NCI-H2171 treated with DMSO at 0.1 percent for 48 hours (cell line): ENCODE measurements at regions not wholly inside any gene's neighbourhood (a gene's known extent, or its start where the extent isn't known, plus 50 kb on each side); places are given as distances from the start of the nearest gene placed in this dataset.
"Not testable (repeated sequence)": the region's sequence is repeated elsewhere in the genome, so short reads cannot be mapped to it uniquely, and the experiment has no call there.

Experiments
- DNase-seq: peaks from one replicate; lab custom pipeline; 2025; lab: John Stamatoyannopoulos, UW

DNA sequence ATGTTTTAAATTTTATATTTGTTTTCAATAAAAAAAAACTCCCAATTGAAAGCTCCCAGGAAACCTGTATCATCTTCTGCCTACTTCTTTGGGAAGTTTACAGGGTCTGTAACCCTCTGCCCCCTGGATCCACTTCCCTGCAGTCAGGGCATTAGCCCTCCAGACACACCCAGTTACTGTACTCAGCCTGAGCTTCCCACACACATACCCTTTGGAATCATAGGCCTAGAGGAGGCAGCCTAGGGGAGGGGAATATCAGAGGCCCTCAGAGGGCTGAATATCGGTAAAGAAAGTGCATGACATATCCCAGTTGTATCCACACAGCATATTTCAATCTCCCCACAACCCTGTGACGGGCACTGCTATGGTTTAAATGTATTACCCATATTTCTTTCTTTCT, 56.2 kb upstream of the TFPI start:
- DNase-seq = not testable (repeated sequence)

DNA sequence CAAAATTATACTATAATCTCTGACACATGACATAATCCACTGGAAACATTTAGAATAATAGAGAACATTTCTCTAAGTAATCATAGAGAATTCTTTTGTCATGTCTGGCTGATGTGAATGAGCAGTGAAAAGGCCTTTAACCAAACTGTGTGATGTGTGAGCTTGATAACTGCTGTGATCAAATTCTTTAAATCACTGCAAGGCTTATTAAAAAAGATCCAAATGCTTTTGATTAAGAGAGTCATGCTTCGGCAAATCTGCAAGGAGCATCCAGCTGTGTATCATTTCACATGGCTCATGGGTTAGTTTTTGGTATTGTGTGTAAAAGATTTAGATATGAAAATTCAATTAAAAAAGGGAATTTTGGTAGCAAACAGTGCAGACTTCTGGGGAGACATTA, 58.6 kb upstream of the TFPI start:
- DNase-seq = no peak

DNA sequence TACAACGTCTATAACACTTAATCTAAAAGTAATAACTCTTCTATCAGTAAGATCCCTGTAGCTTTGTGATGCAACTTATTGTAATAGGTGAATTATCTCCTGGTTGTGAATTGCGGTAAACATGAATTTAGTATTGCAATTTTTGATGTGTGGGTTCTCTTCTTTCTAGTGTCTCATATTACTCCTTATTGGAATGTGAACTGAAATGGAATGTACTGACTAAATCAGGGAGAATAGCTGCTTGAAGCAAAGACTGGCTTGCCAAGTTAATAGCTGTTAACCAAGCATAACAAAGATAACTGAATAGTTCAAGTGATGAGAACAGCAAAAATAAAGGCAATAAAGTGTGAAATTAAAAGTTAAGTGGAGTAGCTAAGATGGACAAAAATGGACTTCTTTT, 60.5 kb upstream of the TFPI start:
- DNase-seq = no peak

DNA sequence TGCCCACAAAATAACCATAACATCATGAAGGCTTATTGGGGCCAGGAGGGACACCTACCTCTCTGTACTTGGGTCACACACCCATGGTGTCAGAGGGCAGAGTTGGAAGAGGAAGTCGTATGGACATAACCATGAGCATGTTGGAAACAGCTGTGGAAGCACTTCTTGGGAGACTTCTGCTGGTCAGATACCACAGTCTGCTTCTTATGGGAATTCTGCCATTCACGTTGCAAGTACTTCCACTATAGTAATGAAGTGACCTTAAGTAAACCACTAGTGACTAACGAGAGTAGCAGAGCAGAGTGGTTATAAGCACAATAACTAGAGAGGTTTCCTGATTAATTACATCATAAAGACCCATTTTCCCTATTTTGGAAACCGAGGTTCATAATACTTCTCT, 61.1 kb upstream of the TFPI start:
- DNase-seq = no peak

DNA sequence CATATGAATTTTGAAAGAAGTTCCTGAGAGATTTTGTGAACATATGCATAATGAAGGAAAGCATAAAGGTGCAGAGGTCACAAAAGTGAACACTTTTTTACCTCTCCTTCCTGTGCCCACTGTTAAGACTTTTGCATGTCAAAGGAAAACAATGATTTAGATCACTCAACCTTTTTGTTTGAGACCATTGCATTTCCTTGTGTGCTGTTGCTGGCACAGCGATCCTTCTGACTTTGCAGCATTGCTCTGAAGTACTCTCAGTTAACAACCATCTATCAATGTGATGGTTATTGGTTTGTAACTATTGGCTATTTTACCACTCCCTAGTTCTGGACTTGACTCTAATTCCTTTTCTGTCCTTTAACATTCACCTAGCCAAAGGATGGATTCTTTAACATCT, 61.7 kb upstream of the TFPI start:
- DNase-seq = no peak

DNA sequence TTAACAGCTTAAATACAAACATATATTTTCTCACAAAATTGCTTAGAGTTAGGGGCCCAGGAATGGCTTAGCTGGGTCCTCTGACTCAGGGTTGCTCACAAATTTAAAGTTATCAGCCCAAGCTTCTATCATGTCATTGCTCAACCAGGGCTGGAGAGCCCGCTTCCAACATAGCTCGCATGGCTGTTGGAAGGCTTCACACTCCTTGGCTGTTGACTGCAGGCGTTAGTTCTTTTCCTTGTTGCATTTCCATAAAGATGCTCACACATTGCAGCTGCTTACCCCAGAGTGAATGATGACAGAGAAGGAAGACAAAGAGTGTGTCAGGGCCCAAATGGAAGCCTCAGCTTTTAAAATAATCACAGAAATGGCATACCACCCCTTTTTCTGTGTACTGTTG, 62.9 kb upstream of the TFPI start:
- no peak for DNase-seq

DNA sequence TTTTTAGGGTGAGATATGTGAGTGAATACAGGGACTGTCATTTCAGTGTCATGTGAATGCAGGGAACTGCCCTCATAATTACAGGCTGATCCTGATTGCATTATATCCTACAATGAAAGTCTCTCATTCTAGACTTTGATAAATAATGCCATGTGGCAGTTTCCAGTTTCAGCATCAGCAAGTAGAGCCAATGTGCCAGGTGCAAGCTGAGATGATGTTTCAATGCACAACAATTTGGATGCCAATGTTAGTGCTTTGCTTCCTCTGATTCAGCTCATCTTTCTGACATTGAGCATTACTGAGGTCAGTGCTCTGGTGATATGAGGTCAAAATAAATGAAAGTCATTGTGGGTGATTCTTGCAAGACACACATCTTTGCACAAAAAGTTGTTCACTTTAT, 63.7 kb upstream of the TFPI start:
- DNase-seq = no peak

DNA sequence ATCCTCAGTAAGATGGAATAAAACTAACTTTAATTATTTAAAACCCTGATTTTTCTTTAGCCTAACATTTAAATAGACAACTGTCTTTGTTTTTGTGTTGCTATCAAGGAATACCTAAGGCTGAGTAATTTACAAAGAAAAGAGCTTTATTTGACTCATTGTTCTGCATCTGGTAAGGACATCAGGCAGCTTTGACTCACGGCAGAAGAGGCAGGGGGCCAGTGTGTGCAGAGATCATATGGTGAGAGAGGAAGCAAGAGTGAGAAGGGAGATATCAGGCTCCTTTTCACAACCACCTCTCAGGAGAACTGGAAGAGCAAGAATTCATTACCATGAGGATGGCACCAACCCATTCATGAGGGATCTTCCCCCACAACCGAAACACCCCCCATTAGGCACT, 64.6 kb upstream of the TFPI start:
- no peak for DNase-seq

DNA sequence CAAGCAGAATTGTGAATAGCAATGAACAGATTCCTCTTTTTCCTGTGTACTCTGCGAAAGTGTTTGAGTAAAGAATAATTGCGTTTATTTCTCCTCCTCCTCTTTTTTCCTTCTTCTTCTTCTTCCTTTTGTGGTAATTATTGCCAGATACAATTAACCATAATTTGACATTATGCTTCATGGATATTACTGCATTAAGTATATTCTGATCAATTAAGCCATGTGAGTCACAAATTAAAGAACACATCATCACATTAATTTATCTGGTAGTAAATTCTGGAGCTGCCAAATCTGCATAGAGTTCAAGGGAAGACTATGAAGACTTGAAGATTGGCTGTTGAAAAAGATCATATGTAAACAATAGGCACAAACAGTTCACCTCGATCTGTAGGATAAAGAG, 72.9 kb upstream of the TFPI start:
- DNase-seq = no peak

DNA sequence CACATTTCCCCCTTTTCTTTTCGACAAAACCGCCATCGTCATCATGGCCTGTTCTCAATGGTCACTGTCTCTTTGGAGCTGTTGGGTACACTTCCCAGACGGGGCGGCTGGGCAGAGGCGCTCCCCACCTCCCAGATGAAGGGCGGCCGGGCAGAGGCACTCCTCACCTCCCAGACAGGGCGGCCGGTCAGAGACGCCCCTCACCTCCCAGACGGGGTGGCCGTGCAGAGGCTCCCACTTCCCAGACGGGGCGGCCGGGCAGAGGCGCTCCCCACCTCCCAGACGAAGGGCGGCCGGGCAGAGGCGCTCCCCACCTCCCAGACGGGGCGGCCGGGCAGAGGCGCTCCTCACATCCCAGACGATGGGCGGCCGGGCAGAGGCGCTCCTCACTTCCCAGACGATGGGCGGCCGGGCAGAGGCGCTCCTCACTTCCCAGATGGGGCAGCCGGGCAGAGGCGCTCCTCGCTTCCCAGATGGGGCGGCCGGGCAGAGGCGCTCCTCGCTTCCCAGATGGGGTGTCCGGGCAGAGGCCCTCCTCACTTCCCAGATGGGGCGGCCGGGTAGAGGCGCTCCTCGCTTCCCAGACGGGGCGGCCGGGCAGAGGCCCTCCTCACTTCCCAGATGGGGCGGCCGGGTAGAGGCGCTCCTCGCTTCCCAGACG, 82.6 kb upstream of the TFPI start:
- not testable (repeated sequence) for DNase-seq

DNA sequence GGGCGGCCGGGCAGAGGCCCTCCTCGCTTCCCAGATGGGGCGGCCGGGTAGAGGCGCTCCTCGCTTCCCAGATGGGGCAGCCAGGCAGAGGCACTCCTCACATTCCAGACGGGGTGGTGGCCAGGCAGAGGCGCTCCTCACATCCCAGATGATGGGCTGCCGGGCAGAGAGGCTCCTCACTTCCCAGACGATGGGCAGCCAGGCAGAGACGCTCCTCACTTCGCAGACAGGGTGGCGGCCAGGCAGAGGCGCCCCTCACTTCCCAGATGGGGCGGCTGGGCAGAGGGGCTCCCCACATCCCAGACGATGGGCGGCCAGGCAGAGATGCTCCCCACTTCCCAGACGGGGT, 83.1 kb upstream of the TFPI start:
- not testable (repeated sequence) for DNase-seq

DNA sequence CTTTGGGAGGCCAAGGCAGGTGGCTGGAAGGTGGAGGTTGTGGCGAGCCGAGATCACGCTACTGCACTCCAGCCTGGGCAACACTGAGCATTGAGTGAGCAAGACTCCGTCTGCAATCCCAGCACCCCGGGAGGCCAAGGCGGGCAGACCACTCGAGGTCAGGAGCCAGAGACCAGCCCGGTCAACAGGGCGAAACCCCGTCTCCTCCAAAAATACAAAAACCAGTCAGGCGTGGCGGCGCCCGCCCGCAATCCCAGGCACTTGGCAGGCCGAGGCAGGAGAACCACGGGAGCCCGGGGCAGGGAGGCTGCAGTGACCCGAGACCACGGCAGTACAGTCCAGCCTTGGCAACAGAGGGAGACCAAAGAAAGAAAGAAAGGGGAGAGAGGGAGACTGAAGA, 83.5 kb upstream of the TFPI start:
- not testable (repeated sequence) for DNase-seq

DNA sequence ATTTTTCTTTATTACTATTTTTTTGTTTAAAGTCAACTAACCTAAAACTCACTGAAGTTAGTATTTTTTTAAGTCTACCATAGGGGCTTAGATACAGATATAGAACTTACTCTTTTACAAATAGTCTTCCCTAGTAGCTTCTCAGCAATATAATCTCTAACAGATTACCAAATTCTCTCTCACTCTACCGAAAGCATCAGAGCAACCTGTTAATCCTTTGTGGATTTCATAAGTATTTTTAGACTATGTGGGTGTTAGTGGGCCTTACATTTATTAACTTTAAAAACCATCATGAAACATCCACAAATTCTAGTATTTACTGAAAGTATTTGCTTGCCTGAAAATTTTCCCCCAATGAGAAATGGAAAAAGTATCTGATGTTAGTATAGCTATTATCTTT, 84.6 kb upstream of the TFPI start:
- no peak for DNase-seq

DNA sequence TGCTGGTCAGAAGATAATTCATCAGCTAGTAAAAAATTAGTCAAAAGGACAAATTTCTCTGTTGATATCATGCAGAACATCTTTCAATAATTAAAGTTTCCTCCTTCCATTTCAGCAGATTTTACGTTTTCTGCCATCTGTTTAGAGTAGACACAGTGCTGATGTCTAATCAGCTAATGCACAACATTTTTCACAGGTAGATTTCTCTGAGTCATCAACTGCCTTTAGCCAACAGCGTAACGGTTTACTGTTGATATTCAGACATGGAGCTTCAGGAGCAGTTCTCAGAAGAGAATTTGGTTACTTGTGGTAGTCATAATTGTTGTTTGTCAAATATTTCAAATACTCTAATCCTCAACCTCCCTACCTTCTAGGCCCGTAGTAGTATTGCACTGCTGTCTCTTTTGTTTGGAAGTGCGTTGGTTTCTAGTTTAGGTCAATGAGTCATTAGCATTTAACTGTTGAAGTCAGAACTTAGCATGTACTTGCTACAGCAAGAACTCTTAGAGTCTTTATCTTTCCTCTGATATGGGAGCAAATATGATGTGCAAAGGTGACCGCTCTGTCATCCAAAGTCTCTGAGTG, 86.8 kb upstream of the TFPI start:
- DNase-seq = no peak

DNA sequence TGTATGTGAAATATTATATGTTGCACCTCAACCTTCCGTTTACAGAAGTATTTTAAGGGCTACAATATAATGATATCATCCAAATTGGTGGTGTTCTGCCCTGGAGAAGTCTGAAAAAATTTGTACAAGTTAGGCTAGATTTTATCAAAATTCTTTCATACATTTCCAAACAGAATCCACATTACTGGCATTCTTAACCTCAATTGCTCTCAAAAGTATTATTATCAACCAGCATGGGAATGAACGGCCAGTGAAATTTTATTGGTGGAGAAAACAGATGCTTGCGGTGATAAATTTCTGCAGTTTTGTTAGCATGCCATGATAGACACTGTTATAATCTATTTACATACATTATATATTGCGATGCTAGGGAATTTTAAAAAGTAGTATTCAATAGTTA, 88.3 kb upstream of the TFPI start:
- DNase-seq = no peak

DNA sequence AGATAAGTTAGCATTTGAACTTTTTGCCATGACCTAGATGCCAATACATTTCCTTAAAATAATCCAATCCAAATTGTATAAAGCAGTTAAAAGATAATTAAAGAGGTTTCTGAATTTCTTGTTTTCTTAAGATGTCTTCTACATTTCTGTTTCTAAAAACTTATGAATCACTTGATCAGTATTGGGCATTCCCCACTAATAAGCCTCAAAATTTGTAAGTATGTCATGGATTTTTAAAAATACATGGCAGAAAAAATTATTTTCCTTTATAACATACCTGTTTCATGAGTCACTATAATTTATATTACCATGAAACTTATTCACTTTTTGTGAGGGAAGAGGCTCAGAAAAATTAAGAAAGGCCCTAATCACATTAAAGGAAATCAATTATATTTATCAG, 90.3 kb upstream of the TFPI start:
- DNase-seq = no peak

DNA sequence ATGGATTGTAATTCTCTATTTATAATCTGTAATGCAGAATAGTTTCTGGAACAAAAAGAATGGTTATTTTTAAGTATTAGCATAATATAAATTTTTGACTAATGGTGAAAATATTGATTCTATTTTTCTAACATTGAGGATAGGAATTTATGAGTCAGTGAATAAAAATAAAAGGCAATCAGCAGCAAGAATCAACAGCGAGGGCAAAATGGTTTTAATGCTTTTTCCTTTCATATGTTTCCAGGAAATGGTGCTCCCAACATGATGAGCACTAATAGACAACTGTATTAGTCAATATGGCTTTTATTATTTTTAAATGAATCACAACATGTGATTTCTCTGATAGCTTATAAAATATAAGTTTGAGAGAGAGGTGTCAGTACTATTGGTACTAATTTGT, 90.7 kb upstream of the TFPI start:
- DNase-seq = no peak

DNA sequence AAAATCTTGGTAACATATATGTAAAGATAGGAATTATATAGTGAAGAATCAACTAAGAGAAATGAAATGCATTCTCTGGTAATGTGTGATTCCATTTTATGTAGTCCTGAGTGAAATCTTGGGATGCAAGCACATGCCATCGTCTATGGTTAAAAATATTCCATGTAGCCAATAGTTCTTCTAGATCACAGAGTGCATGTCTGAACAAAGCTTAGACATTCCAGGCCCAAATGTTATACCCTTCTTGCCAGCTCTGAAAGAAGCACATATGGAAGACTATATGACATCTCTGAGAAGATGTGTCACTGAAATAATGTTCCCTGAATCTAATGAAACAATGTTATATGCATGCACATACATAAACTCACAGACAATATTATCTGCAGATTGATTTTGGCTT, 92.3 kb upstream of the TFPI start:
- DNase-seq = no peak

DNA sequence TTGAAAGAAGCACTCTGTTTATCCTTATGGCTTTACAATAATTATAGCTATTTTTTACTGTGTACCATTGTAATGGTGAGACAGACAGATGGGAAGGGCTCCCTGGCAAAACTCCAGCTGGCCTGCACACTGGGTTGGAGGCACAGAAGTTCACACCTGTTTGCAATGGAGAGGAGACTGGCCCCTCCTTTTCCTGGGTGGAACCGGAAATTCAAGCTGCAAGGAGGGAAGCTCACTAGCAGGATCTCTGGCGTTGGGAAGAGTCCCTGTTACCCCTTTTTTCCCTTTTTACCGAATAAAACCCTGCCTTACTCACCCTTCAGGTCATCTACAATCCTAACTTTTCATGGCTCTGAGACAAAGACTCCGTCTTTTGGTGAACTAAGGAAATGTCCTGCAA, 100.3 kb upstream of the TFPI start:
- peak; percentile 73 for DNase-seq

DNA sequence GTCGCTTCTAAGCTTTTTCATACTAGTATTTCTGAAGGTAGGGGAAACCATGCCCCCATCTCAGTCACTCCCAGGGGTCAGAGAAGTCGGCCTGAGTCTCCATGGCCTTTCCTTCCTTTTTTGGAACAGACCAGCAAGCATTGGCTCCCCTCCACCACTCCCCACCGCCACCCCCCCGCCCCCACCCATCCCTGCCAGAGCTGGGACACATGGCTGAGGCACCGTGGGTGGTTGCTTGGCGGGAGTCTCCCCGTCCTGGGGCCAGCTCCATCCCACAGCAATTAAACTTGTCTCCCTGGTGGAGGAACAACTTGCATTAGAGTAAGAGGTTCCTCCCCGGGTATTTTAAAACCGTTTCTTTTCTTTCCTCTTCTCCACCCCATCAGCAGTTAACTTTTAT, 100.8 kb upstream of the TFPI start:
- no peak for DNase-seq

DNA sequence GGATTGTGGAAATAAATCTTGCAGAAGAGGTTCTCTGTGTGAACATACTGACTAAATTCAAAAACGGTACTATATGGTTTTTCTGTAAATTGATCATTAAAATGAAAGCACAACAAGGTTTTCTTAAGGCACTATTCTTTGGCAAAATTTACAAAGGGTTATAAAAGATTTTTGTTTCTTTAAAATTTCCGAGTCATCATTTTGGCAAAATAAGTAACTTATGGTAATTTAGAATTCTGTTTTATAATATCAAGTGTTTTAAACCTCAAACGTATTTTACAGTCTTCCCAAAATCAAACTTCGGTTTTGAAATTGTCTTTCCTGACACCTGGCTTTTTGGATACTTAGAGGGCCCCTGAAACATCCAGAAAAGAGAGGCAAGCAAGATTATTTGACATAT, 101.9 kb upstream of the TFPI start:
- no peak for DNase-seq

DNA sequence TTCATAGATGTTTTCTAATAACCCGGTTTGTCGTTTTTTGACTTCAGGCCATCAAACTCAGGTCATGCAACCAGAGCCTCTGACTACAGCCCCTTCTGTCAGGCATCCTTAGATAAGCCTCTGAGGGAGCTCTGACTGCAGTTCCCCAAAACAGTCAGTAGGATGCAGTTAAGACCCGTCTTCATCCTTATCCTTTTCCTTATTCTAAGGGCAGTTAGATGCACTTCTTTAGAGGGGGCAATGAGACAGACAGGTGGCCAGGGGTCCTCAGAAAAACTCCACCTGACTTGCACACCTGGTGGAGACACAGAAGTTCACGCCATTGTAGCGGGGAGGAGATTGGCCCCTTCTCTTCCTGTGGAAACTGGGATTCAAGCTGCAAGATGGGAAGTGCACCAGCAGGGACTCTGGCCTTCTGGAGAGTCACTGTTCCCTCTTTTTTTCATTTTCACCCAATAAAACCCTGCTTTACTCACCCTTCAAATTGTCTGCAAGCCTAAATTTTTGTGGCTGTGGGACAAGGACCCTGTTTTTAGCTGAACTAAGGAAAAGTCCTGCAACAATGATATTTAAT, 104.8 kb upstream of the TFPI start:
- no peak for DNase-seq

DNA sequence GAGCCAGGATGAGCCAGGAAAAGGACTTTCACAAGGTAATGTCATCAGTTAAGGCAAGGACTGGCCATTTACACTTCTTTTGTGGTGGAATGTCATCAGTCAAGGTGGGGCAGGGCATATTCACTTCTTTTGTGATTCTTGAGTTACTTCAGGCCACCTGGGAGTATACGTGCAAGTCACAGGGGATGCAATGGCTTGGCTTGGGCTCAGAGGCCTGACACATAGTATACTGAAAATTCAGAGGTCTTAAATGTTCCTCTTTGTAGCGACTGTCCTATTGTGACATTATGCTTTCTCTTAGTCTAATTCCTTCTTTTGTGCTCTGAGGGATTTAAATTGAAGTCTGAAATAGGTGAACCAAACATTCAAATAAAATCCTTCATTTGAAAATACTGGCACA, 121.8 kb upstream of the TFPI start:
- not testable (repeated sequence) for DNase-seq

DNA sequence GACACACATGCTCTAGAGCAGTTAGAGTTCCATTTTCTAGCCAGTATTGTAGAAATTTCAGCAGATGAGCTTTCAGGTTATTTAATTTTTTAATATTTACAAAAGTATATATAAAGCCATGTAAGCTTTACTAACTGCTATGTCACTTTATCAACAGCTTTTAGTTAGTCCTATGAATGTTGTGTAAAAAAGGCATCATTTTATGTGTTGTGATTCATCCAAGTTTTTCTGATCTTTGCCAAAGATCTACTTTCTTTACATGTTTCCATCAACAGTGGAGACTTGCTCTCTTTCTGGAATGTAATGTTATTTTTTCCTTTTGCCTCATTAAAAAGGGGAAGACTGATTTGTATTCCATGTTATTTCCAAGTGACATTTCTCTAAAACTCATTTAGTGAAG, 125.2 kb upstream of the TFPI start:
- no peak for DNase-seq
